ENCODE measurements at regions not wholly inside any gene's neighbourhood (a gene's known extent, or its start where the extent isn't known, plus 50 kb on each side); places are given as distances from the start of the nearest gene placed in this dataset.

GRCh38 chr15:92519709-92520108, 126.0 kb downstream of the ST8SIA2 start:
- peaks cover 3% of the 10 kb centered on the region; the same call in 1 of the 2 replicates for H3K36me3 Mint-ChIP-seq
- peaks cover 29% of the 10 kb centered on the region for H3K4me1 Mint-ChIP-seq
- ATAC-seq, result no peak
- DNase-seq (ENCODE audit: low spot score), result no peak
- no peak overlapping the region for H3K4me3 Mint-ChIP-seq
- no peak for TF ChIP-seq FOXJ3 (CRISPR knock-in tag; IDR thresholded peaks at IDR 0.05; ENCODE audit: borderline replicate concordance)
- TF ChIP-seq MYBL2 (CRISPR knock-in tag; IDR thresholded peaks at IDR 0.05), result no peak
- no peak for TF ChIP-seq ZNF121 (CRISPR knock-in tag; IDR thresholded peaks at IDR 0.05)
- TF ChIP-seq SP1 (CRISPR knock-in tag; conservative IDR thresholded peaks at IDR 0.05), result no peak
- no peak for TF ChIP-seq ZNF219 (CRISPR knock-in tag; IDR thresholded peaks at IDR 0.05; ENCODE audit: borderline replicate concordance)
- TF ChIP-seq TP53 (CRISPR knock-in tag; IDR thresholded peaks at IDR 0.05), result no peak
- TF ChIP-seq ZNF512 (CRISPR knock-in tag; IDR thresholded peaks at IDR 0.05; ENCODE audit: borderline replicate concordance), result no peak
- TF ChIP-seq CREM (CRISPR knock-in tag; IDR thresholded peaks at IDR 0.05), result no peak
- no peak for TF ChIP-seq NFE2L1 (CRISPR knock-in tag; IDR thresholded peaks at IDR 0.05)
- no peak for TF ChIP-seq ETV6 (CRISPR knock-in tag; IDR thresholded peaks at IDR 0.05)
- TF ChIP-seq FOXP4 (CRISPR knock-in tag; IDR thresholded peaks at IDR 0.05), result no peak
- TF ChIP-seq ZNF423 (CRISPR knock-in tag; IDR thresholded peaks at IDR 0.05), result no peak
- TF ChIP-seq ESRRA (CRISPR knock-in tag; IDR thresholded peaks at IDR 0.05; ENCODE audit: borderline replicate concordance), result no peak
- TF ChIP-seq EMX1 (CRISPR knock-in tag; IDR thresholded peaks at IDR 0.05), result no peak
- H3K27ac Mint-ChIP-seq, result no peak overlapping the region
- ChIA-PET CTCF (interaction anchor here (0.9 to 1.3 kb wide), 2 partner anchors 128 to 403 kb away, joined by 3 read pairs; no protein-coding TSS in a partner anchor), POLR2A (no interaction called here)
- peaks cover 14% of the 10 kb centered on the region for H3K9me3 Mint-ChIP-seq
- H3K27me3 Mint-ChIP-seq (ENCODE audit: low read depth), result no peaks in the 10 kb centered on the region

Data from WTC11 (cell line).